ENCODE measurements at regions not wholly inside any gene's neighbourhood (a gene's known extent, or its start where the extent isn't known, plus 50 kb on each side); places are given as distances from the start of the nearest gene placed in this dataset.

- no peak for TF ChIP-seq EZH2 (IDR thresholded peaks at IDR 0.05)
- no peak for TF ChIP-seq POLR2AphosphoS5 (IDR thresholded peaks at IDR 0.05; ENCODE audit: borderline replicate concordance, low read depth, low read length)
- TF ChIP-seq FOXP2 (optimal IDR thresholded peaks at IDR 0.05; ENCODE audit: control extremely low read depth, extremely low read length, insufficient read depth): no peak
Observed at GRCh38 chr10:80894311-80894791, 356.6 kb downstream of the SH2D4B start.
